Neural progenitor cell (in vitro differentiated cells): ENCODE measurements at regions not wholly inside any gene's neighbourhood (a gene's known extent, or its start where the extent isn't known, plus 50 kb on each side); places are given as distances from the start of the nearest gene placed in this dataset.

Source experiments
- EZH2 ChIP-seq: fragments of 200-600 bp; sonication (generic); IDR thresholded peaks from 2 replicates; pipeline ENCODE4 v1.6.1; 2017; ENCODE audit warnings: antibody characterized with exemption, mild to moderate bottlenecking, moderate library complexity
- EZH2phosphoT487 ChIP-seq: fragments of 200-600 bp; sonication (generic); IDR thresholded peaks from 2 replicates; pipeline ENCODE4 v1.6.1; 2017; ENCODE audit warnings: antibody characterized with exemption
- TF ChIP-seq, protein P1 (sequence below): fragments of 200-600 bp; sonication (generic); IDR thresholded peaks from 2 replicates; pipeline ENCODE4 v1.5.1; 2017; ENCODE audit warnings: antibody characterized with exemption, mild to moderate bottlenecking

DNA sequence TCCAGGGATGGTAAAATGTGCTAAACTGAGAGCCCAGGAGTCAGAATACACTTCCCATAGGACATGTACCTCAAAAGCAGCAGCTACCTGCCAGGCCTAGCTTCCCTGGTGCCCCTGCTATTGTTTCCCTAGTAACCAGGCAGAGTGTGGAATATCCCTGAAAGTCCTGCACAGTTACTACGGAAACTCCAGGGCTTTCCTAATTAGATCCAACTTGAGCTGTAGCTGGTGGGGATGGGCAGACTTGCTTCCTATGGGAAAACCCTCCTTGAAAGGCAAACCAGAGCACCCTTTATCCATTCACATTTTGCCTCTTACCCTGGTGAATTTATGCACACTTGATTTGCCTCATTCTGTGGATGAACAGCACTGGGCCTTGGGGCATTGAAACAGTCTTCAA is 559.9 kb upstream of the PBX1 start:
- no peak for TF ChIP-seq EZH2
- TF ChIP-seq, protein P1, sequence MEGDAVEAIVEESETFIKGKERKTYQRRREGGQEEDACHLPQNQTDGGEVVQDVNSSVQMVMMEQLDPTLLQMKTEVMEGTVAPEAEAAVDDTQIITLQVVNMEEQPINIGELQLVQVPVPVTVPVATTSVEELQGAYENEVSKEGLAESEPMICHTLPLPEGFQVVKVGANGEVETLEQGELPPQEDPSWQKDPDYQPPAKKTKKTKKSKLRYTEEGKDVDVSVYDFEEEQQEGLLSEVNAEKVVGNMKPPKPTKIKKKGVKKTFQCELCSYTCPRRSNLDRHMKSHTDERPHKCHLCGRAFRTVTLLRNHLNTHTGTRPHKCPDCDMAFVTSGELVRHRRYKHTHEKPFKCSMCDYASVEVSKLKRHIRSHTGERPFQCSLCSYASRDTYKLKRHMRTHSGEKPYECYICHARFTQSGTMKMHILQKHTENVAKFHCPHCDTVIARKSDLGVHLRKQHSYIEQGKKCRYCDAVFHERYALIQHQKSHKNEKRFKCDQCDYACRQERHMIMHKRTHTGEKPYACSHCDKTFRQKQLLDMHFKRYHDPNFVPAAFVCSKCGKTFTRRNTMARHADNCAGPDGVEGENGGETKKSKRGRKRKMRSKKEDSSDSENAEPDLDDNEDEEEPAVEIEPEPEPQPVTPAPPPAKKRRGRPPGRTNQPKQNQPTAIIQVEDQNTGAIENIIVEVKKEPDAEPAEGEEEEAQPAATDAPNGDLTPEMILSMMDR = no peak
- no peak for TF ChIP-seq EZH2phosphoT487
